ENCODE measurements at regions not wholly inside any gene's neighbourhood (a gene's known extent, or its start where the extent isn't known, plus 50 kb on each side); places are given as distances from the start of the nearest gene placed in this dataset.
A peak's percentile ranks its signal among the peaks of the same experiment; 100 is the strongest.

DNA sequence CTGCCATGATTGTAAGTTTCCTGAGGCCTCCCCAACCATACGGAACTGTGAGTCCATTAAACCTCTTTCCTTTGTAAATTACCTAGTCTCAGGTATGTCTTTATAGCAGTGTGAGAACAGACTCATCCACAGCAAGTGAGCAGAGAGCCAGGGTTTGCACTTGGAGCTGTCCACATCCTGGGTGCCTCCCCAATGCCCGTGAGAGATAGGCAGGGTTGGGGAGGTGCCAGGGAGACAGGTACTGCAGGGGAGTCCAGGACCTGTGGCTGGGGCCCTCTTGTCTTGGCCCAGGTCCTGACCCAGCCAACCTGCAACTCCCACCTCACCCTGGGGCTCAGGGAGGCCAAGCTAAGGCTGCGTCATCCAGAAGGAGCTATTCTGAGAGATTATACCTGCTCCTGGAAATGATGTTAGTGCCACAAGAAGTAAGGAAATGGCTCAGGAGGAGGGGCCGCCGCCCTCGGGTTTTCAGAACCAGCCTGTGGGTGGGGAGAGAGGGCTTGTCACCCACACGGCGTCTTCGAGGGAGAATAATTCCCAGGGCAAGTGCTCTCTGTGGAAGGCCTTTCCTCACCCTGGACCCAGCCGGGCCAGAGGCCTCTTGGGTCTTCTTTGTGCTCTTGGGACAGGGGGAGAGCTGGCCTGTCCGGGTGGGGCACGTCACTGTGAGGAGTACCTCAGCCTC lies 66.5 kb downstream of the ADRA2C start:
- DNase-seq, result no peak

DNA sequence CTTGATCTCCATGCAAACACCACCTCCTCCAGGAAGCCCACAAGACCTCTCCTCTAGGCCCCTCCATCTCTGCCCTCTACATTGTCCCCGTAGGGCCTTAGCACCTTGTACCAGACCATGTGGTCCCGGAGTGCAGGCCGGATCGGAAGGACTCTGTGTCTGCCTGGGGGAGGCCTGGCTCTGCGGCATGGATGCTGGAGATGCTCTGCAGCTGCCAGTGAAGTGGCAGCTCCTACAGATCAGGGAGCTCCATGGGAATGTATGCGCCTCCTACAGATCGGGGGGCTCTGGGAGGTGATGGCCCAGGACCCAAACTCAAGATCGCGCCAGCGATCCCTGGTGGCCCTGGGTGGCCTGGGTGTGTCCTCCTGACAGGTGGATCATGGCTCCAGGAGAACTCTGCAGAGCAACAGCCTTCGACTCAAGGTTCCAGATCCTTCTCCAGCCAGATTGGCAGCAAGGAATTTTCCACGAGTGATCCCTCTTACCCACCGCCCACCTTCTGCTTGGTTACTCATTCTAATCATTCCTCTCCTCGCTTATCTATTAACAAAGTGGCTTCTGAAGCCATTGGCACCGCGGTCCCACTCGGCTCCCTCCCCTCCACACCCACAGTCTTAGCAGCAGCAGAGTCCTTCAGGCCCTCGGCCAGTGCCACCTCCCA lies 67.3 kb downstream of the ADRA2C start:
- no peak for DNase-seq

DNA sequence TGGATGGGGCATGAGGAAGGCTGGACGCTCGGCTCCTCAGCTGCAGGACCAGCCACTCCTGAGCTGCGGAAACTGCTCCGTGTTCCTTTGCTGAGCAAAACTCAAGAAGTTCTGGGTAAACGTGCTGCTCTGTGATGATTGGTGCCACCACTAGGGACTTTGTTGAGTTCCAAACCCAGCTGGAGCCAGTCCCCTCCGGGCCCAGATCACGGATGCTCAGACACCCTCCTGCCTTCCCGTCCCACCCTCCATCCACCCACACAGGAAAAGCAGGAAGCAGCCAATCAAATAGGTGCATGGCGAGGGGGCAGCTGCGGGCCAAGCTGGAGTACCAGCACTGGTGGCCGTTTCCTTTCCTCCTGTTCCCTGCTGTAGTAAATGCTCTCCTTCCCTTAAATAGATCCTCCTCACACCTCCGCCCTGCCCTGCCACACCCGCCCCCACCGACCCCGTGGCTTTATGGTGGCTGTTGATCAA lies 68.0 kb downstream of the ADRA2C start:
- DNase-seq, result no peak

DNA sequence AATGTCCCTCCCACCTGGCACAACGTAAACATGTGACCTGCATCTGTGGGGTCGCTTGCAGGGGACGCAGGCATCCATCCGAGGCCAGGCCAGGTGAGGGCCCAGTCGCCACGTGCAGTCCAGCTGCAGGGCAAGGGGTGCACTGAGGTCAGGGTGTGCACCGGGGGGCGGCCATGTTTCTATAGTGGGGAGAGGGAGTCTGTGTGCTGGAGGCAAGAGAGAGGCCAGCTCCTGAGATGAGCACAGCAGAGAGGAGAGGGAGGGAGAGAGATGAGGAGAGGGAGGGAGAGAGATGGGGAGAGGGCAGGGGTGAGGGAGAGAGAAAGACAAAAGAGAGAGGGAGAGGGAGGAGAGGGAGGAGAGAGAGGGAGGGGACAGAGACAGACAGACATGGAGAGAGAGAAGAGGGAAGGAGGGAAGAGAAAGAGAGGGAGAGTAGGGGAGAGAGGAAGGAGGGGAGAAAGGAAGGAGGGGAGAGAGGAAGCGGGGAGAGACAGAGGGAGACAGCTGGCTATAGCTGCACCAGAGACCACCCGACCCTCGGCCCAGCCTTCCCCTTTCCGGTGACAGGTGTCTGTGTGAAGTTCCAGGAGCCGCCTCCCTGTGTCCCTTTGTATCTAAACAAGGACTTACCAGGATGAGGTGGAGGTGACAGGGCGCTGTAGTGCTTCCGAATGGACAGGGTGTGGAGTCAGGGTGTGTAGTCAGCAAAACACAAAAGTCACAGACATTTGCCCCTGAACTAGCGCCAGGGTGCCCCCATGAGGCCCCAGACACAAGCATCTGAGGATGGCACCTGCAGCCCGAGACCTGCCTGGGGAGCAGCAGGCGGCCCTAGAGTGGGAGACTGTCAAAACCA lies 68.7 kb downstream of the ADRA2C start:
- no peak for DNase-seq

DNA sequence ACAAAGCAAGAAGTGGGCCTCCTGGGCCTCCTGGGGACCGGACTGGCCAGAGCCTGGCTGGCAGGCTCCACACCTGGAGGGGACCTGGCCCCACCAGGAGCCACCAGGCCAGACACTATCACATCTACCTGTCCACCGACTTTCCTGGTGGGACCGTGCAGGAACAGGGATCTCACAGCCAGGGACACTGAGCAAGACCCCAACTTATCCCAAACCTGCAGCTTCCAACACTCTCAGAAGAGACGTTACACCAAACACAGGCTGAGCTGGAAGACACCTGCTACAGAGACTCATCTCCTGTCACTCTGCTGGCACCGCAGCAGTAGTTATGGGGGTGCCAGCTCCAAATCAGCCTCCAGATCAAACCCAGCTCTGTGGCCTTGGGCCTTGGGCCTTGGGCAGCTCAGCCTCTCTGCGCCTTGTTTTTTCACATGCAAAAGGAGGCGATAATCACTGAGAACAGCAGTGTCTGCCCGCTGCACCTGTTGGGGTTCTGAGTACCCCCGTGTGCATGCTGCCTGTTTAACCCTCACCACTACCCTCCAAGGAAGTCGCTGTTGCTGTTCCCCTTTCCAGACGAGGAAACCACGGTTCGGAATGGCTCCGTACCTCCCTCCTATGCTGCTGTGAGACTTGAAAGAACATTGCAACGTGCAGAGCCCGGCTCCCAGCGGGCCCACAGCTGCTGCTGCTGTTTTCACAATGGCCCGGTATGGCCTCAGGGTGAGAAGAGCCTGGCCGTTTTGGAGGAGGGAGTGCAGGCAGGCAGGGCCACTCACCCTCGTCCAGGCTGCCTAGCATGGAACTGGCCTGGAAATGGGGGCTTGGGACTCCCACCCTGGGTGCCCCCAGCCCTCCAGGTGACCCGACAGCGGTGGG lies 69.6 kb downstream of the ADRA2C start:
- DNase-seq, result no peak

DNA sequence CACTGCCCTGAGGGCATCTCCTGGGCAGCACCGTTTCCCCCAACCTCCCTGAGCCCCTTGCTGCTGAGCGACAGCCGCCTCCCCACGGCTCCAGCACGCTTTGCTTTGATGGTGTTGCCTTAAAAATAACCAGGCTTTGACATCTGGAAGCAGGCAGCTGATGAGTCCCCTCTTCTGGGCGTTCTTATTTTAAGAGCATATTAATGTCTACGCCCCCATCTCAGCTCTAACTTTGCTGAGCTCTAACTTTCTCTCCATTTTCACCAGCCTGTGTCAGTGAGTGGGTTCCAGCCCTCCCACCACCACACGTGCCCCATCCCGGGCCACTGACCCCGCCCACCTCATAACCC lies 70.2 kb downstream of the ADRA2C start:
- DNase-seq, result no peak

DNA sequence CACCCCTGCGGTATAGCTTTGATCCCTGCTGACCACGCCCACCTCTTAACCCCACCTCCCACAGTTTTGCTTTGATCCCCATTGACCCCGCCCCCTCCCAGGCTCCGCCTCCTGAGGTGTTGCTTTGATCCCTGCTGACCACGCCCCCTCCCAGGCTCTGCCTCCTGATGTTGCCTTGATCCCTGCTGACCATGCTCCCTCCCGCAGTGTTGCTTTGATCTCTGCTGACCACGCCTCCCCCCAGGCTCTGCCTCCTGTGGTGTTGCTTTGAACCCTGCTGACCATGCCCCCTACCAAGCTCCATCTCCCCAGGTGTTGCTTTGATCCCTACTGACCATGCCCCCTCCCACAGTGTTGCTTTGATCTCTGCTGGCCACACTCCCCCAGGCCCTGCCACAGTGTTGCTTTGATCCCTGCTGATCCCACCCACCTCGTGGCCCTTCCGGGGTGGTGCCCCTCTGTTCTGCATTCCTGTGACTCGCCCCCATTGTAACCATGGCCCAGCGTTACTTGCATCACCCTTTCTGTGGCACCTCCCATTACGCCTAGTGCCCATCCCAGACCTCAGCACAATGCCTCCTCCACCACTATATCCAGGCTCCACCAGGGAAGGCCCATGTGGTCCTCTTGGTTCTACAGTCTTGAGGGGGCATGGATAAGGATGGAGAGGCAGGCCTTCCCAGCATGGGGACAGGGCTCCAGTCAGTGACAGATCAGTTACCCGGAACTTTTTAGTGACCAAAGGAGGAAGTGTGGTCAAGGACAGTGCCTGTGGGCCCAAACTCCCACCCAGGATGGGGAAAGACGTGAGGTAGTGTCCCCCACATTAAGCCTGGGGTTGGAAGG lies 70.8 kb downstream of the ADRA2C start:
- DNase-seq, result peak; percentile 42

DNA sequence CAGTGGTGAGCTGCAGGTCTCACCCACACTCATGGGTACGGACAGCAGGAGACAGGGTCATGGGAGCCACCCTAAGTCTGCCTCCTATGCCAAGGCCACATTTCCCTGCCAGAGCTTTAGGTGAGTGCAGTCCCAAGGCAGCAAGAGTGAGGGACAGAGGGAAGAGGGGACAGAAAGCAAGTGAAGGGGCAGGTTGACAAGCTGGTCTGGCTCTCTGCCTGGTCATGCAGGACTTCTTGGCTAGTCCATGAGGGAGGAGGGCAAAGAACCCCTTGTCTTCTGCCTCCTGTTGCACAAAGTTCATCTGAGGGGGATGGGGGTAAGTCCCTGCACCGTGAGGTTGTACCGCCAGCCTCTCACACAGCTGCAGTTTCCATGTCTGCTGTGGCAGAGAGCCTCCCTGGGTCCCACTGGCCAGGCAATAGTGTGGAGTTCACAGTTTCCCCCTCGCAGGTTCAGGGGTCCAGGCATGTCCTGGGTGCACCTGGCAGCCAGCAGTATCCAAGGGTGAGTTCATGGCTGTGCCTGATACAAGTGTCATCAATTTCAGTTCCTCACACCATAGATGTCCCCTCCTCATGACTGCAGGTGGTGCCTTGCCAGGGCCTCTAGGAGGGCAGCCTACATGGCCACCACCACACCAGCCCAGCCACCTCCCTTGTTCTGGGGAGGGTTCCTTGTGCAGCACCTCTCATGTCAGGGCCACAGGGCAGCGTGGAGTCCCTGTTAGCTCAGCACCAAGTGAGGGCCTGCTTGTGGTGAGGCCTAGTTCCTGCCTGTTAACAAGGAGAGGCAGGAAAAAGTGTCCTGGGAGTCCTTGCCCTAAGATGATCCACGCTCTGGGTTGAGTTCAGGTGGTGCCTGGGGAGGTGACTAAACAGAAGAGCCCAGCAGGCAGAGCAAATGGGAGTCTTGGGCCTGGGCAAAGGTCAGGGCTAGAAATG lies 72.5 kb downstream of the ADRA2C start:
- no peak for DNase-seq

DNA sequence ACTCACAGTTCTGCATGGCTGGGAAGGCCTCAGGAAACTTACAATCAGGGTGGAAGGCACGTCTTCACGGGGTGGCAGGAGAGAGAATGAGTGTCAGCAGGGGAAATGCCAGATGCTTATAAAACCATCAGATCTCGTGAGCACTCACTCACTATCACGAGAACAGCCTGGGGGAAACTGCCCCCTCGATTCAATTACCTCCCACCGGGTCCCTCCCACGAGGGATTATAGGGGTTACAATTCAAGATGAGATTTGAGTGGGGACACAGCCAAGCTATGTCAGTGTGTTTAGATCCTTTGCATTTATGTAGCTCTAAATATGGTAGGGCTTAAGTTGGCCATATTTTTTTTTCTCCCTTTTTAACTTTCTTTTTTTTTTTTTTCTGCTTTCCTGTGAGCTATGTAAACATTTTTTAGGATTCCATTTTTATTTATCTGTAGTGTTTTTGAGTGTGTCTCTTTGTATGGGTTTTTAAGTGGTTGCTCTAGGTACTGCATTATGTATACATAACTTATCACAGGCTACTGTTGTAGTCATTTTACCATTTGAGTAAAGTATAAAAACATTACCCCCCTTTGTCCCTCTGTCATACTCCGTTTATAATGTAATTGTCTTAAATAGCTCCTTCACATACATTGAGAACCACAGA lies 79.0 kb downstream of the ADRA2C start:
- DNase-seq, result no peak

DNA sequence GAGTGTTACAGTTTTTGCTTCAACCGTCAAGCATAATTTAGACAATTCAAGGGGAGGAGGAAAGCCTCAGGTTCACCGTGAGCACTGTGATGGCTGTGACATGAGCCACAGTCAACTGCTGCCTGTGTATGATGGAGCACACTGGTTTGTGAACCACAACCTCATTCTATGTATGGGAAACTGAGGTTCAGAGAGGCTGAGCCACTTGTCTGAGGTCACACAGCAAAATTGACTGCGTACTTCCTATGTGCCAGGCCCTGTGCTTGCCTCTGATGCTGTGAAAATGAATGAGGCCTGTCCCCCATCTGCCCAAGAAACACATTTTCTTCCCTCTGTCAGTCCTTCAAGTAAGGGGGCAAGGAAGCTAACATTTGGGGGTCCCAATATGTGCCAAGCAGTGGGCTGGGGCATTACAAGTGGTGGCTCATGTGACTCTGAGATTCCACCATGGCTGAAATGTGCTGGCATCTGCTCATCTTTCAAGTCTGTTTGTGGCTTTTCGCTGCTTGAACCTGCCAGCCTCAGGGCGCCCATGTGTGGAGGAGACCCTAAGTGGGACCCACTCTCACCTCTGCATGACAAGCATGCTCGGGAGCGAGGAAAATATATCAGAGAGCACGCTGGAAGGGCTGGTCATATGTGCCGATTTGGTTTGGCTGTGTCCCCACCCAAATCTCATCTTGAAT lies 79.7 kb downstream of the ADRA2C start:
- DNase-seq, result no peak

DNA sequence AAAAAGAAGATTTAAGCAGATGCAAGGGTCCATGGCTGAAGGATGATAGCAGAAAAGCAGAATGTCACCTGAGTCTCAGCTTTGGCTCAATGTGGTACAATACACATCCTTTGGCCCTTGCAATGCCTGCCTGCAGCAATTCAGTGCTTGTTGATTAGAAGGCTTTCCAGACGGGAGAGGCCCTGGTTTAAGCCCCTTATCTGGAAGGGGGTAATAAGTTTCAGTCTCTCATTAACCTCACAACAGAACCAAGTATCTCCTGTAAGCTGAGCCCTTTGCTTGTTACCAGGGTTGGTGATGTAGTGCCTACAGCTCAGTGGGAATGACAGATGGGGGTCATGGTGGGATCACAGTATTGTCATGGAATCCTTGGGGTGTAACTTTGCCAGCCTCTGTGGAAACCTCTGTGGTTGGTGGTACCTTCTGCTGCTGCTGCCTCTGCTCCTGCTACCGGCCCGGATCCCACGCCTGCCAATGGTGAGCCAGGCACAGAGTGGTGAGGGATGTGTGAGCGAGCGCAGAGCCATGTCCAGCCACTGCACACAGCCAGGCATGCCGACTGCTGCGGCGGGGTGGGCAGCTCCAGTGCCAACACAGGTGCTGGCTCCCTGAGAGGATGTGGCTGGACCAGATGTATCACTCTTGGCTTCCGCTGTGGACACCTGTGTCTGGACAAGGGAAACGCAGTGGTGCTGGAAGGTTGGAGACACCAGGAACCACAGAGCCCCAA lies 81.2 kb downstream of the ADRA2C start:
- no peak for DNase-seq

DNA sequence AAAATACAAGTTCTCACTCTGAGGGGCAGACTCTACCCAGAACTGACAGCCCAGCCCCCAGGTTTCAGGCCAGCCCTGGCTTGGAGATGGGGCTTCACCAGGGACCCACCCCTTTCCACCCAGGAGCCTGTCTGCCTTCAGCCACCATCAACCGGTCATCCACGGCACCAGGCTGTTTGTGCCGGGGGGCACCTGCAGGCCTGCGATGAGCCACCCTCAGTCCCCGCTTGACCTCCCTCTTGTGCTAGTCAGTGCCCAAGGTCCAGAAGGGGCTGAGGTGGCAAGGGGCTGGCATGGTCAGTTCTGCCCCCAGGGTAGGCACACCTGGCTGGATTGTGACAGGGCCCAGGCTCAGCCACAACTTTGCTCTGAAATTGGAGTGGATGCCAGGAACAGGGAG lies 82.1 kb downstream of the ADRA2C start:
- no peak for DNase-seq

DNA sequence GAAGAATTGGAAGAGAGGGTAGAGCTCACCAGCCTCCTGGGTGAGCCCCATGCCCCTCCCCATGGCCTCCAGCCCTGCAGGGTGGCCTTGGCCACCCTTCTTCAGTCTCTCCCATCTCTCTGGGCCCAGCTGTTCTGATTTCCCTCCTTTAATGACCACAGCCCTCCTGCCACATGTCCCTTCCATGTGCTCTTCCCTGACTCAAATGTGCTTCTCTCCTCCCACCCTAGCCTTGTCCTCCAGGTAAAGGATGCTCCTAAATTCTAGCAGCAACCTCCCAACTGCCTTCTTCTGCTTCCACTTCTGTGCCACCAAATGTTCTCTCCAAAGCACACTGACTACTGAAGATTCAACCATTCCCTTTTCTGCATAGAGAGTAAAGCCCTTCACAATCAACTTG lies 83.0 kb downstream of the ADRA2C start:
- no peak for DNase-seq

DNA sequence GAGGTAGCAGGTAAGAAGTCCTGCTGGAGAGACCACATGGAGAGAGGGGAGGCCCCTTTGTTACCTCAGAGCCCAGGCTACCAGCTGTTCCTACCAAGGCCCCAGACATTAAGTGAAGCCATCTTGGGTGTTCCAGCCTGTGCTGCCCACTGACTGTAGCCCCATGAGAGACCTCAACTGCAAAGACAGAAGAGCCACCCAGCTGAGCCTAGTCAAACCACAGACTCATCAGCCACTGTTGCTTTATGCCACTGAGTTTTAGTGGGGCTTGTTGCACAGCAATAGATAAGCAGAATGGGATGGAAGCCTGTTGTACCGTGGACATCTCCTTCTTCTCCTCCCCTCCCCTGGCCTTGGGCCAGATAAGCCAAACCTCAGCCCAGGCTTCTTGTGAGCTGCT lies 83.9 kb downstream of the ADRA2C start:
- no peak for DNase-seq

DNA sequence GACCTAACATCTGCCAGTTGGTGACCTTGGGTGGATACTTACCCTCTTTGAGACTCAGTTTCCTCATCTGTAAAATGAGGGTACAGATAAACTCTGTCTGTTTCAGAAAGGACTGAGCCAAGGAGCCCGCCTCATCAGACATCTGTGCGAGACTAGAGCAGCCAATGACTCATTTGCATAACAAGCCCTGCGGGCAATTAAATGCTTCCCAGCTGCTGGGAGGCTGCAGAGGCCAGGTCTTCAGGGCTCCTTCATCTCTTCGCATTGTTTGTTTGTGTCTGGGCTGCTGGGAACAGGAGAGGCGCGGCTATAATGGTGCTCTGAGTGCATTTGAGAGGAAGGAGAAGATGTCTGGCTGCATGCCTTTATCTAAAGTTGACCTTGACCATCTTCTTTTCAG lies 85.0 kb downstream of the ADRA2C start:
- no peak for DNase-seq

DNA sequence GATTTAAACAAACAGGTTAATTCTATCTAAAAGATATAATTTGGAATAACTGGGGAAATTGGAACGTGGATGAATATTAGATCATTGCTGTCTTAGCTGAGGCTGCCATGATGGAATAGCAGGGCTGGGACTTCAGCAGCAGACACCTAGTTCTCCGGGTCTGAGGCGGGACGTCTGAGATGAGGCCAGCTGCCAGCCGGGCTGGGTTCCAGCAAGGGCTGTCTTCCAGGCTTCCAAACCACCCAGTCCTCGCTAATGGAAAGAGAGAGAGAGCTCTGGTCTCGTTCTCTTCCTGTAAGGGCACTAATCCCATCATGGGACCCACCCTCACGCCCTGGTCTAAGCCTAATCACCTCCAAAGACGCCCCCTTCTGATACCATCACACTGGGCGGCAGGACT lies 85.7 kb downstream of the ADRA2C start:
- no peak for DNase-seq

DNA sequence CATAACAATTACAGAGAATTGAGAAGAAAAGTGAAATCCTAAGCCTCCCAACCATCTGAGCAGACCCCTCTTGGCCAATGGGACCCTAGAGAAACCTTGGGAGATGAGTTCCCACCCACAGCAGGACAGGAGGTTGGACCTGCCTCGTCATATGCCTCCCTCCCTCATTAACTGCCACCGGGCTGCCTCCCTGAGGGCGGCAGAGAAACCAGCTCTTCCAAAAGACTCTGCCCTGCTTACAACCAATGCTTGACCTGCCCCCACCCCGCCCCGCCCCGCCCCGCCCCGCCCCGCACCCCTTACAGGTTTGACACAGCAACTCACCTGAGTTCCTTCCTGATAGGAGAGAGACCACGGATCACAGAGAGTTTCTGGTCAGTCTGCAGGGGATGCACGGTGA lies 86.1 kb downstream of the ADRA2C start:
- DNase-seq, result no peak

DNA sequence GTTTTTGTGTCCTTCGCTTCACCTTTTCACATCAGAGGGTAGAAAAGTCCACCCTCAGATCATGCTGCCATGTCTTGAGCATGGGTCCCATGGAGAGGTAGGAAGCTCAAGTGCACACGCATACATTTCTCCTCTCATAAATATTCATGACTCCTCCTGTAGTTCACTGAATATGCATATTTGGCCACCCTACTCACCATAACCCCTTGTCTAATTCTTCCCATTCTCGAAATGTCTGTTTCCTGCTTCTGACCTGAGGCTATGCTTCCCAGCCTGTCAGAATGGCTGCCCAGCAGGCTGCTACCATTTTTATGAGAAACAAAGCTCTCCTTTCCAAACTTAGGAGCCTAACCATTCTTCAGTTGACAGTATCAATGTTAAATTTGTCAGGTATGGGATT lies 86.5 kb downstream of the ADRA2C start:
- DNase-seq, result no peak
